ENCODE measurements at regions not wholly inside any gene's neighbourhood (a gene's known extent, or its start where the extent isn't known, plus 50 kb on each side); places are given as distances from the start of the nearest gene placed in this dataset.

DNA sequence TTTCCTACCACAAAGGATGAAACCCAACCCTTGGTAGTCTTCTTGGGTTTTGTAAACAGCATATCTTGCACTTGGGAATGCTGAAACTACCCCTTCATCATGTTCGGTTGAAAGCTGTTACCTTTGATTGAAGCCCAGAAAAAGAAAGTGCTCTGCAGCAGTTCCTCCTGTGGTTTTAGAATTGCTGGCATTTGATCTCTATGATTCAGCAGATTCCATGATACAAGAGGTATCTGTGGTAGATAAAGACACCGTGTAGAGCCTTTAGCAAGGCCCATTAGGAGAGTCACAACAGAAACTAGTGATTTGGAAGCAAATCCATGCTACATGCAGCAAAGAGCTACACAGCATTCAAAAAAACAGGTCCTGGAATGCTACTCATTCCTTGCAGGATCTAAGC, 557.0 kb downstream of the TLE1 start:
- H3K27ac Mint-ChIP-seq: no peak overlapping the region
- ATAC-seq (ENCODE audit: low read depth) (no peak), DNase-seq (no peak)
- TF ChIP-seq, protein P1, sequence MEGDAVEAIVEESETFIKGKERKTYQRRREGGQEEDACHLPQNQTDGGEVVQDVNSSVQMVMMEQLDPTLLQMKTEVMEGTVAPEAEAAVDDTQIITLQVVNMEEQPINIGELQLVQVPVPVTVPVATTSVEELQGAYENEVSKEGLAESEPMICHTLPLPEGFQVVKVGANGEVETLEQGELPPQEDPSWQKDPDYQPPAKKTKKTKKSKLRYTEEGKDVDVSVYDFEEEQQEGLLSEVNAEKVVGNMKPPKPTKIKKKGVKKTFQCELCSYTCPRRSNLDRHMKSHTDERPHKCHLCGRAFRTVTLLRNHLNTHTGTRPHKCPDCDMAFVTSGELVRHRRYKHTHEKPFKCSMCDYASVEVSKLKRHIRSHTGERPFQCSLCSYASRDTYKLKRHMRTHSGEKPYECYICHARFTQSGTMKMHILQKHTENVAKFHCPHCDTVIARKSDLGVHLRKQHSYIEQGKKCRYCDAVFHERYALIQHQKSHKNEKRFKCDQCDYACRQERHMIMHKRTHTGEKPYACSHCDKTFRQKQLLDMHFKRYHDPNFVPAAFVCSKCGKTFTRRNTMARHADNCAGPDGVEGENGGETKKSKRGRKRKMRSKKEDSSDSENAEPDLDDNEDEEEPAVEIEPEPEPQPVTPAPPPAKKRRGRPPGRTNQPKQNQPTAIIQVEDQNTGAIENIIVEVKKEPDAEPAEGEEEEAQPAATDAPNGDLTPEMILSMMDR (IDR thresholded peaks at IDR 0.05): no peak
- no peaks in the 10 kb centered on the region for H3K27me3 Mint-ChIP-seq
- H3K36me3 Mint-ChIP-seq (ENCODE audit: low read depth): no peaks in the 10 kb centered on the region
- peaks cover 5% of the 10 kb centered on the region for H3K9me3 Mint-ChIP-seq
- H3K4me3 Mint-ChIP-seq: no peak overlapping the region
- ChIA-PET POLR2A (no interaction called here), CTCF (no interaction called here)
- intact Hi-C loops (cut with micrococcal nuclease): no loop called here
- H3K4me1 Mint-ChIP-seq: no peaks in the 10 kb centered on the region

- H3K27me3 Mint-ChIP-seq: no peaks in the 10 kb centered on the region
- H3K9me3 Mint-ChIP-seq: peaks cover 5% of the 10 kb centered on the region
- ChIA-PET CTCF (no interaction called here), POLR2A (no interaction called here)
- no peak overlapping the region for H3K27ac Mint-ChIP-seq
- no peak for ATAC-seq (ENCODE audit: low read depth)
- no peaks in the 10 kb centered on the region for H3K4me1 Mint-ChIP-seq
- TF ChIP-seq, protein P1 (IDR thresholded peaks at IDR 0.05): no peak
- intact Hi-C loops (cut with micrococcal nuclease): no loop called here
- no peak for DNase-seq
- H3K36me3 Mint-ChIP-seq (ENCODE audit: low read depth): no peaks in the 10 kb centered on the region
- H3K4me3 Mint-ChIP-seq: no peak overlapping the region
Measured at GRCh38 chr9:81128701-81129100, 560.6 kb downstream of the TLE1 start.

DNA sequence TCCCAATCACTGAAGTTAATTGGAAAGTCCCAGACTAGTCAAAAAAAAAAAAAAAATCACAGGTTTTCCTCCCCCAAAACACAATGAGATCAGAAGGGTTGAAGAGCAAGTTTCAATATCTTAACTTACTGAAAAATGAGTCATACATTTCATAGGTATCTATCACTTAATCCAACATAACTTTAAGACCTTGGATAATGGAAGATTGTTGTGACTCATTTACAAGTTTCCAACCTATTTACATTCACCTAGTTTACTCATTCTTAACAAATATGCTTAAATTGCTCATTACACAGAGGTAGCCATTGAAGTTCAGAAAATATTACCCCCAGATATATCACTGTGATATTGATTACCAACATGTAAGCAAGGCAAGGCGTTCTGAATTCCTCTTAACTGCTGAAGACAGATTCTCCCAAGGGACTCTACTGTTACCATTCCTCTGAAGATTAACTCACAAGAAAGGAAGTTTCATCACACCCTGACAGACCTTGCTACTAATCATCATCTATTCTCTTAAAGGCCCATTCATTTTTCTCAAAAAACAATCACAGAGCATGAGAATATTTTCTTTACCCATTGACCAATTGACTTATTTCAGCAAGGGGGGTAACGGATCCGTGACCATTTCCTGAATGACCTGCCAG, 563.8 kb downstream of the TLE1 start:
- Mint-ChIP-seq H3K27me3 (no peaks in the 10 kb centered on the region), H3K4me1 (no peaks in the 10 kb centered on the region), H3K27ac (no peak overlapping the region), H3K4me3 (no peak overlapping the region), H3K36me3 (ENCODE audit: low read depth) (no peaks in the 10 kb centered on the region), H3K9me3 (peaks cover 3% of the 10 kb centered on the region)
- CTCF ChIA-PET: no interaction called here
- TF ChIP-seq, protein P1 (IDR thresholded peaks at IDR 0.05): no peak
- POLR2A ChIA-PET: no interaction called here
- ATAC-seq (ENCODE audit: low read depth): no peak
- DNase-seq: no peak
- intact Hi-C loops (cut with micrococcal nuclease): no loop called here

- CTCF ChIA-PET: no interaction called here
- ATAC-seq (ENCODE audit: low read depth): no peak
- Mint-ChIP-seq H3K4me1 (no peaks in the 10 kb centered on the region), H3K9me3 (peaks cover 3% of the 10 kb centered on the region), H3K36me3 (ENCODE audit: low read depth) (no peaks in the 10 kb centered on the region), H3K27ac (no peak overlapping the region), H3K4me3 (no peak overlapping the region), H3K27me3 (no peaks in the 10 kb centered on the region)
- TF ChIP-seq, protein P1 (IDR thresholded peaks at IDR 0.05): no peak
- POLR2A ChIA-PET: no interaction called here
- intact Hi-C loops (cut with micrococcal nuclease): no loop called here
- DNase-seq: no peak
Measured at GRCh38 chr9:81123526-81123925, 565.8 kb downstream of the TLE1 start.

GRCh38 chr9:81122749-81123148, 566.6 kb downstream of the TLE1 start:
- H3K4me1 Mint-ChIP-seq: no peaks in the 10 kb centered on the region

More at GRCh38 chr9:81122749-81123148, 566.6 kb downstream of the TLE1 start:
- DNase-seq (no peak), ATAC-seq (ENCODE audit: low read depth) (no peak)
- H3K36me3 Mint-ChIP-seq (ENCODE audit: low read depth): no peaks in the 10 kb centered on the region
- ChIA-PET CTCF (no interaction called here), POLR2A (no interaction called here)
- H3K27ac Mint-ChIP-seq: no peak overlapping the region
- H3K4me3 Mint-ChIP-seq: no peak overlapping the region
- intact Hi-C loops (cut with micrococcal nuclease): no loop called here
- no peaks in the 10 kb centered on the region for H3K27me3 Mint-ChIP-seq
- TF ChIP-seq, protein P1 (IDR thresholded peaks at IDR 0.05): no peak
- H3K9me3 Mint-ChIP-seq: peaks cover 3% of the 10 kb centered on the region

Data from activated B cell treated with CpG ODN at 0.5 μM for 24 hours (primary cell).